NCI-H1694 (cell line): ENCODE measurements at regions not wholly inside any gene's neighbourhood (a gene's known extent, or its start where the extent isn't known, plus 50 kb on each side); places are given as distances from the start of the nearest gene placed in this dataset.

Source experiments
- DNase-seq: peaks from one replicate; lab custom pipeline; 2025; lab: John Stamatoyannopoulos, UW

DNA sequence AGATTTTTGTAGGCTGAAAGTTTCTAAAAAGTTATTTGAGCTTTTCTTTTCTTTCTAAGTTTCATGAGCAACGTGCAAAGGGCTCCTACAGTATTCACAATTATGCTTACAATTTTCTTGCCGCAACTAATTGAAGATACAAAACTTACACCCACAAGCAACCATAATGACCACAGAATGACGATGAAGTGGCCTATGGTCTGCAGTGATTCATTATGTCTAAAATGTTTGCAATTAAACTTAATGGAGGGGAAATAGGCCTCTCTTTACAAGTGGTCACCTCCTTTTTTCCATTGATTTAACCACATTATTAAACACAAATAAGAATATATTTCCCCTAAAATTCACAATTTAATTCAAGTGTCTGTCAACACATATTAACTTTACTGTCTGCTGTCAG lies 732.6 kb upstream of the FLRT2 start:
- no peak for DNase-seq

DNA sequence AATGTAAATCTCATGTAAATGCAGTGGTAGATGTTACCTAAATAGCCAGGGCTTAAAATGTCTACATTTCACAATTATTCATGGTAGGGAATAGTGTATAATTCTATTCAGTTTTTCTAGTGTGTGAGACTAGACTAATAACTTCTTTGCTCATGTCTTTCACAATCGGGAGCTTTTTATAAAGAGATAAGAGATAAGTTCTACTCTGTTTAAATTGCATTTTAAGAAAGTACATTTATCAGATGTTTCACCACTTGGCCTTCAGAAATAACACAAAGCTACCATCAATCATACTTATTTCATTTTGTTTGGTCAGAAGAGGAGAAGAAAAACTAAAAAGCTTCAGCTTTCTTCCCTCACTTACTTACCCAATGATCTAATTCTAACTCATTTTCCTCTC lies 725.5 kb upstream of the FLRT2 start:
- DNase-seq: no peak

DNA sequence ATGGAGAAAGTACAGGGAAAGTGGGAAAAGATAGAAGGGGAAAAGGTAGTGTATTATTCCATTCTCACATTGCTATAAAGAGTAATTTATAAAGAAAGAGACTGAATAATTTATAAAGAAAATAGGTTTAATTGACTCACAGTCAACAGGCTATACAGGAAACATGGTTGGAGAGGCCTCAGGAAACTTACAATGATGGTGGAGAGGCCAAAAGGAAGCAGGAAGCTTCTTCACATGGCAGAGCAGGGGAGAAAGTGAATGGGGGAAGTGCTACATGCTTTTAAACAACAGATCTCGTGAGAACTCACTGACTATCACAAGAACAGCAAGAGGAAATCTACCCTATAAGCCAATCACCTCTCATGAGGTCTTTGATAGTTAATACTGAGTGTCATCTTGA lies 725.0 kb upstream of the FLRT2 start:
- no peak for DNase-seq

DNA sequence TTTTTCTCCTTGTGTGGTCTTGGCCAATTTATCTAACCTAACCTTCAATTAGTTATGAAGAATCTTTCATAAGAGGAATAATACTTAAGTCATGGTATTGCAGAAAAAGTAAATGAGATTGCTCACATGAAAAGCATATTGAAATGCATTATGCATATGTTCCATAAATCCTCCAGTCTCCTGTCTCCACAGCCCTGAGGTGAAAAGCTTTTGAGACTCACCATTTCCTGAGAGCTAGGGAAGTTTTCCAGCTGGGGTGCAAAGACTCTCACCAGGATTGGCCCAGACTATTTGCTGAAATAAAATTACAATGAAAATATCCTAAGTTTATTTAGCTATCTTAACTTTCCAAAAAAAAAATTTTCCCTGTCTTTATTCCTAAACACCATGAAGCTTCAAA lies 723.8 kb upstream of the FLRT2 start:
- DNase-seq: no peak

DNA sequence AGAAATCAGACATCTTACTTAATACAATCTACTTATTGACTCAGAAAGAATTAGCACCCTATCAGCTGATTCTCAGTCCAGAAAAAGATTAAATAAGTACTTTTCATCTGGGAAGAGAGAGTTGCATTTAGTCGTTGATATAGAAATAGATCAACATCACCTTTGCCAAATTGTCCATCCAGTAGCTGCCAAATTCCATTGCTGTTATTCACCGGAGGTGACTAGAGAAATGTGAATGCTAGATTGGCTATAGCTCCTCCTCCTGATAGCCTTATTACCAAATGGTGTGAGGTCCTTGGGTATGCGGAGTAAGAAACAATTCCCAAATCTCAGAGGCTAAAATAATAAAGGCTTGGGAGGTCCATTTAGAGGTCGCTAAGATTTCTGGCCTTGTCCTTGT lies 723.3 kb upstream of the FLRT2 start:
- no peak for DNase-seq

DNA sequence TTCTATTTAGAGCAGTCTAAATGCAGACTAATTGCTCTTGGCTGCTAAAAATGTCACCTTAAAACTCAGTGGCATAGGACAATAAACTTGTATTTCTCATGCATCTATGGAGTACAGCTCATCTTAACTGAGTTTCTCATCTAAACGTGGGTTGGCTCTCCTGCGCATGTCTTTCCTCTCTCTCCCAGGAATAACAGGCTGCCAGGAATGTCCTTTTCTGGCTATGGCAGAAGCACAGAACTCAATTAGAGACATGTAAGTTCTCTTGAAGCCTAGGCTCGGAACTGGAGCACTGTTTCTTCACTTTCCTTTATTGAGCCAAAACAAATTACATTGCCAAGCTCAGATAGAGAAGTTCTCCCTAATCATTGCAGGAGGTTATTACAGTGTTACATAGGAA lies 722.3 kb upstream of the FLRT2 start:
- DNase-seq: no peak

DNA sequence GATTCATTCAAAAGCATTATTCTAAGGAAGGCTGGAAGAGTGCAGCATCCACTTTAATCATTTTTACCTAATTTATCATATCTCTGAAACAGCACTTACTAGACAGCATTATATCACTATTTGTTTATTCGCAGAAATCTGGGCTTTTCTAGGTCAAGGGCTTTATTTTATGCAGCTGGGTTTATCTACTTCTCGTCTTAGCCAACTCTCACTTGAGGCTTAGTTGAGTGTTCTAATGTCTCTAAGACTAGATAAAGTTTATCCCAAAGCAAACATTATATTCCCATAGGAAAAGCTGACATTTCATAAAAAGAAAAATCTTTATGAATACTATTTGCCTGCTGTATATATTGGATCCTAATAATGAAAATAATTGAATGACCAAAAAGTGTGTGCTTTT lies 720.8 kb upstream of the FLRT2 start:
- no peak for DNase-seq

DNA sequence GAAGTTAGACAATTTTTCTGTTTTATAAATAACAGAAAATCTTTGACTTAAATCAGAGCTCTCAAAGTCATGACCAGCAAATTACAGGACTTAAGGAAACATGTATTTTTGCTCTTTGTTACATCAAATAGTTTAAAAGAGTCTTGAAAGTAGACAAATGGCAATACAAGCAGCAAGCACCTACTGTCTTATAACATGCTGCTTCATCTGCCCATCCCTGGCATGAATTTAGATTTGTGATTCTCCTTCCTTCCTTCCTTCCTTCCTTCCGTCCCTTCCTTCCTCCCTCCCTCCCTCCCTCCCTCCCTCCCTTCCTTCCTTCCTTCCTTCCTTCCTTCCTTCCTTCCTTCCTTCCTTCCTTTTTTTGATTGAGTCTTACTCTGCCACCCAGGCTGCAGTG lies 715.6 kb upstream of the FLRT2 start:
- DNase-seq: no peak

DNA sequence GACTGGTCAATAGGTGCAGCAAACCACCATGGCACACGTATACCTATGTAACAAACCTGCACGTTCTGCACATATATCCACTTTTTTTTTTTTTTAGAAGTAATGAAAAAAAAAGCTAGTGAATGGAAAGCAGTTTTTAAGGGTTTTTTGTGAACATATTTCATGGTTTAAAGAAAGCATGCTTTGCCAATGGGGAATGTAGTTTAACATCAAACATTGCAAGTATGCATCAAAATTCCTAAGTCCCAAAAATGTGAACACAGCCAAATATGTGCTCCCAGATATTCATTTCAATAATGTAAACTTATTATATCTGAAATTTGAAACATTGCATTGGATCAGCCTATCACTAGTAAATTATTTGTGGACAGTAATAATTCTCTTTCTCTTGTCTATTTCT lies 710.4 kb upstream of the FLRT2 start:
- no peak for DNase-seq

DNA sequence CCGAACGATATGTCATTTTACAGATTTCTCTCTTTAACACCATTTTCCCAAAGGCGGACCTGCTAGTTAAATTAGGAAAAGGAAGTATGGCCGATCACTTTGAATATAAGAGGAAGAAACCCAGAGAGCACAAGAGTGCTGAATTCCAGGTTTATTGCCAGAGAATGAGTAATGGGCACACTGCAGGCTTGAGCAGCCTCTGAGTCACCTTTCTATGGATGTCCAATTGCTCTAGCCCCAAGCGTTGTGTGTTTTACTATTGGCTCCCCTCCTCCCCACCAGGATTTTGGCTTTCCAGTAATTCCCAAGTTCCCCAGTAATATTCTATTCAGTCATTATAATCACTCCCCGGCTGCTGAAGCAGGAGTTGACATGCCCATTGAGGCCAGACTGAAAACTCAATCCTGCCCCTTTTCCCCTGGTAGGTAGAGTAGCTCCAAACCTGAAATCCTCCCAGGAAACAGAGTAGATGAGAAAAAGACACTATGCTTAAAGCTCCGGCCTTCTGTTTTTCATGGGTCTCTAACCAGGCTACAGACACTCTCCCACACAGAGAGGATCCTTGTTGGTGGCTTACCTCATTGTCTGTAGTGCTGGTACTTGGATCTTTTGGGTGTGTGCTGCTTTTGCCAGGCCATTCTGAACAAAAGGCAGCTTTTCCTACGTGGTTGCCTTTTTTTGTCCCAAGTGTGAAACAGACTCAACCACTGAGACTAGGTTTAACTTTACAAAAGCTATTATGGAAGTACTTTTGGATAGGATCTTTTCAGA lies 704.3 kb upstream of the FLRT2 start:
- no peak for DNase-seq

DNA sequence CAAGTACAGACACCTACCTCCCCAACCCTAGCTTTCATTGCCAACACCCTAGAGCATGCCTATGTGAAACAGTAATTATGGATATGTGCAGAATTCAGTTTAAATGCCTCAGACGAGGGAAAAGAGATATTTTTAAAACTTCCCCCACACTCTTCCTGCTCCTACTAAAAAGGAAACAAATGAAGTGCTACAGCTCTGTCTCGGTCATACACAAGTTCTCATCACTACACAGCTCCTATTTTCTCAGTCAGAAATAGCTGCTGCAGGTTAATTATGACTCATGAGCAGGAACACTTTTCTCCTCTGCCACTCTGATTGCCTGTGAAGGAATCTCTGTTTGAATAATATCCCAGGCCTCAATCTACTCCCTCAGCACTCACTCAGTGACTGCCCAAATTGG lies 703.6 kb upstream of the FLRT2 start:
- DNase-seq: no peak

DNA sequence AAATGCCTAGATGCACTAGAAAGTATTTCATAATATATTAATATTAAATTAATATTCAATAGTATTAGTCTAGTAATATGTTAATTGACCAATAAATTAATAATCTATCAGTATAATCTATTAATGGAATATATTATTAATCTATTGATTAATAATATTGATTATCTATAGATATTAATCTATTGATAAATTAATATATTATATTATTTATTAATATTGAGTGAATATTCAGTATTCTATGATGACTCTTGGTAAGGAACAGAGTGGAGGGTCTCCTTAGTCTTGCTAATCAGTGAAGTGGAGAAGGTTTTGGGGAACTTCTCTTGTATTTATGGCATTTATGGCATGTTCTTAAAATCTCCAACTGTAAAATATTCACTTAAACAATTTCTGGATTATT lies 679.3 kb upstream of the FLRT2 start:
- DNase-seq: no peak

DNA sequence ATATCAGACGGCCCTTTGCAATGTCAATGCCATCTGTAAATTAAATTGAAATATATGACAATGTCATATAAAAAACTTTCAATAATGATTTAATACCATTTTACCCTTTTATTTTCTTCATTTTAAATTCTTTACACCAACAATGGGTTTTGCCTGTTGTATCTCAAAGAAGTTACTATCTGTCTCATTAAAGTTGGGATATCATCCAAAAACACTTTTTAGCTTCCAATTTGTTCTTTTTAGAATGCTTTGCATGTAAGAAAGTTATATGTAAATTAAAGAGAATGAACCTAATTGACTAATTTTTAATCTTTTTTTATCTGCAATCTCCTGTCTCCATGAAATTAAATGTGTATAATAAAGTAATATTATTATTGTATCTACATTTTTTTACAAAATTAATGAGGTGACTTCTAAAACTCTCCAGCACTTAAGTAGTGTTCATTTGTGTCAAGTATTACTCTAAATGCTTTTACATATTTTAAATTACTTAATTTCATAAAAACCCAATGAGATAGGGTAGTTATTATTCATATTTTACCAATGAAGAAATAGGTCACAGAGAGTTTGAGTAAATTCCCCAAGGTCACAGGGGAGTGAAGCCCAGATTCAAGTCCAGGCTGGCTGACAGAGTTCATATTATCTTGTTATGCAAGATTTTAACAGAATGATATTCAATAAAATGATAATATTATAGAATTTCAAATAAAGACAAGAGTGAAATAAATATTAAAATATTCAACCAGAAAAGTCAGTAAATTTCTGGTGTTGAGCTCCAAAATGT lies 673.0 kb upstream of the FLRT2 start:
- DNase-seq: no peak

DNA sequence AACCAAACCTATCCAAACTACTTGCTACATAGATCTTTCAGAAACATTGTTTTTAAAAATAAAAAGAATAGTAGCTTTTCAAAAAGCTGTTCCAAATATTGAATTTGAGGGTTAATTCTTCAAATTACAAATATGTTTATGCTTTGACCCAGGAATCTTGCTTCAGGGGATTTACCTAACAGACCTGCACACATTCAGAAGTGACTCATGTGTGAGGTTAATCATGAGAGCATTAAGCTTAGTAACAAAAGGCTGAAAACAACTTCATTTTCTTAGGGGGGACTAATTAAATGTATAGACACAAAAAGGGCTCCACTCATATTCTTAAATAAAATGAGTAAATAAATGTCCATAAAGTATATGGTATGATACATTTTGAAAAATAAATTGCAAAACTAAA lies 672.4 kb upstream of the FLRT2 start:
- no peak for DNase-seq

DNA sequence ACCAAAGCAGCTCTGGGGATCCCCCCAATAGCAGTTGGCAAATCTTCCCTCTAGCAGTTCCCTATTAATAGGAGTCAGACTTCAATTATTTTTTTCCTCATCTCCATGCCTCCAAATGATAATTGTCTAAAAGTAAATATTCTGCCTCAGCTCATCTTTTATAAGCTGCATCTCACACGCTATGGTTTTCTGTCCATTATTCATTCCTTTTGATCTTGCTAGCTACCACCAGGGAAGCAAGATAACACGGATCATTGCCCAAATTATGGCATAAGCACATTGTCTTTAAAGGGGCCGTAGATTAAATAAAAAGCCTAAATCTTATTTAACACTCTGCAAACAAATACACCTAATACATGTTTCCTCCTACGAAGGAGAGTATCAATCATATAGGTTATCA lies 670.8 kb upstream of the FLRT2 start:
- no peak for DNase-seq

DNA sequence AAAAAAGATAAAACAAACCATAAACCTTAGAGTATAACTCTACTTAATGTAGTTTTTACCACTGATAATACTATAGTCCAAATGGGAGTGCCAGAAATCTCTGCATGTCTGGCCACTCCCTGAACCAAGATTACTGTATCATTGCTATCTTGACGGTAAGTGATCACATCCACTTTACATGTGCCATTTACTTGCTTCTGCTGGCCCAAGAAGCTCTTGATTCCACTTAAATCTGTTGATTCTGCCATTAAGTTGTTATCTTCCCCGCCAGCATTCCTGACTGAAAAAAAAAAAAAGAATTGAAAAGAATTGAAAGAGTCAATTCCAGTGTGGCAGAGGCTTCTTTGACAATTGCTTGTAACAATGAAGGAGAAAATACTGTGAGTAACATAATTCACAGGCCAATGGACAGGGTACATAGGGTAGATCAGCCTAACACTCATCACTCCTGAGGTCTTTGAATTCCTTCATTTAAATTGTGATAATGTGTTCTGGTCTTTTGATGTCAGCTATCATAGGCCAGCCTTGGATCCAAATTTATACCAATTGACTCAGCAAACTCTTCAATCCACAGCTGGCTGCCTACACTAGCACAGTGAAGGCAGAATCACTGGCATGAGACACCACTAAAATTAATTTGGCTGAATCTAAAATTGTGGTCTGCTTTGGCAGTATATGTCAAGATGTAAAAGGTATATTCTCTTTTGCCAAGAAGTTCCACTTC lies 665.2 kb upstream of the FLRT2 start:
- DNase-seq: no peak

DNA sequence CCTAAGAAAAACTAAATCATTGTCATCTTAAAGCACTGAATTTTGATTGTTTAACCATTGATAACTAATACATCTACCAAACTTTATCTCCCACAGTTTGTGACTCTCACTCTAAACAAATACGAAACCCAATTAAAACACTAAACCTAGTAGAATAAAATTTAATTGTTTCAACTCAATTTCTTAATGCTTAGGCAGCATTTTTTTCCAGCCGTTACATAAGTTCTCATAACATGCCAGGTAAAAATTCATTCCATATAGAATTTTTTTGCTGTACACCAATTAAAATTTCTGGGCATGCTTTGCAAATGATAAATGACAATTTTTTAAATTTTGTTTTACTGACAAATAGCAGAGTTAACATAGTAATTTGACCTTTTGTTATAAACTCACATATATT lies 658.2 kb upstream of the FLRT2 start:
- DNase-seq: no peak

DNA sequence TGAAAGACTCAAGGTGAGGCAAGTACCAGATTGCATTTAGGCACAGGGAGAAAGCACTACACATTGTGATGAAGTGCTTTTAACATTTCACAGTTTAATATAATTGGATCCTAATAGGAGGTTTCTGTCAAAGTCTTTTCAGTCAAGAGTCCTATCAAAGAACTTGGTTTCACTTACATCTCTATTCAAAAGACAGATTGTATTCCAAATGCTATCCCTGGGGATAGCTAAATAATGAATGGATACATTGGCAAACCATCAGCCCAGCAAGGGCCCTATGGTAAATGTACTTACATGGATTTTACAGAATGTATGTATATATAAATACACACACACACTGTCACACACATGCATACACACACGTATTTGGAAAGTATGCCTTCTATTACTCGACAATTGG lies 655.5 kb upstream of the FLRT2 start:
- DNase-seq: no peak

DNA sequence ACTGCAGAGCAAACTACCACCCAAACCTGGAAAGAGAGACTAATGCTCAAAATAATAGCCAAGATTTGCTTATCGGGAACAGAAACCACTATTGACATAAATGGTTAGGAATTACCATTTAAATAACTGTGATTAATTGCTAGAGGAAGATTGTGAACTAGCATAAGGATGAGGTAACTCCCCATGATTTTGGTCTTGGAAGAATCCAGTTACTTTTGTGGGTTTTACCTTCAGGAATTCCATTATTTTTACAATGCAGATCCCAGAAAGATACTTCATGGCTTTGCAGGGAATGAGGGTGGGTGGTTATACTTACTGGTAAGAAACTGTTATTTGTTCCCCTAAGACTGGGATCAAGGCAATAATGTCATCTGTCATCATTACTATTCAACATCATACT lies 652.9 kb upstream of the FLRT2 start:
- no peak for DNase-seq

DNA sequence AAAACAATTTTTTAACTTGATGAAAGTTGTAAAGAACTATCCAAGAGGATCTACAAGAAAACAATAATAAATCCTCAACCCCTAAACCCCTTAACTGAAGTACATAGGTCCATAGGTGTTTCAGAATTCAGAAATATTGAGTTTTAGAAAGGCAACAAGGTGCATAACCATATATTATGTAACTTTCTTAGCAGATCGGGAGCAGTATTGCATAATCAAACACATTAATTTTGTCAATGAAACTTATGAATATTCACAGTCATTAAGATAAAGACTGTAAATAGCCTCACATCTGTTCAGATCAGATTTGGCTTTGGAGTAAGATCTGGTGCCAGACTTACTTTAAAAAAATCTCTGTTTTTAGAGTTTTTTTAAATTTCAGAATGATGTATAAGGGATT lies 647.1 kb upstream of the FLRT2 start:
- no peak for DNase-seq

DNA sequence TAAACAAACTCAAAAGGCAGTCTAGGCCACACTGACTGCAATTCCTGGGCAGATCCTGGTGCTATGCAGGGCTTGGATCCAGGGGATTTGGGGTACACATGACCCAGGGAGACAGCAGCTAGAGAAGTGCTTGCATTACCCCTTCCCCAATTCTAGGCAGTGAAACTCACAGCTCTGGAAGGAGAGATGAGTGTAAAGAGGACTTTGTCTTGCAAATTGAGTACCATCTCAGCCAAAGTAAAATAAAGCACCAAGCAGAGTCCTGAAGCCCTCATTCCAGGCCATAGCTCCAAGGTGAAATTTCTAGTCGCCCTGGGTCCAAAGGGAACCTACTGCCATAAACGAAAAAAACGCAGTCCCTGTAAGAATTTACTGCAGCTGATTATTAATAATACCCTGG lies 644.9 kb upstream of the FLRT2 start:
- no peak for DNase-seq

DNA sequence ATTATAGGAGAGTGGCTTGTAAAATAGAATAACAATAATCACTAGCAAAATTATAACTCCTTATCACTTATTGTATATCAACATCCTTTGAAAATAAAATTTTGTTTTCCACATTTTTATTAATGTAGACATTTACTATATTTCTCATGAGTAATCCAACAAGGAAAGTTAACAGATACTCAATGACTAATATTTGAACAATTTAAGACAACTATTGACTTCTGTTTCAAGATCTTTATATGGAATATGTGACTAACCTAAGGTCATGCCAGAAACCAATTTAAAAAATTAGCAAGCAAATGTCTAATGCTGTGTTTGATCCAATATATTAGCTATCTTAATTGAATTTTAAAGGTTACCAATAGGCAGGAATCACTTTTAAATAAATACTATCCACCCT lies 638.5 kb upstream of the FLRT2 start:
- no peak for DNase-seq

DNA sequence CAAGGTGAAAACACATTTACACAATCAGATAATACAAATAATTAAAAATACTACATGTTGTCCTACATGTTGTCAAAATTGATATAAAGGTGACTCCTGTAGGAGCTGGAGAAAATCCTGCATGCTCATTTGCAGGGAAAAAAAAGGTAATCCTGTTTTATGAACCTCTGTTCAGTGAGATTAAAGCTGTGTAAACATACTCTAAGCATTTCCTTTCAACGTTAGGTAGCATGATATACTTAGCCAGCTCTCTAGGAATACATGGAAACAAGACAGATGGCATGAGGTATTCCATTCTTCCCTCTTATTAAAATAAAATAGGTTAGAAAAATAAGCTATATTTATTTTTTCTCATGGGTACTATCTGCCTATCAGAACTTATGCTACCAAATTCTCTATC lies 635.7 kb upstream of the FLRT2 start:
- DNase-seq: peak; percentile 27
